HG02970 (cell line): ENCODE measurements at regions not wholly inside any gene's neighbourhood (a gene's known extent, or its start where the extent isn't known, plus 50 kb on each side); places are given as distances from the start of the nearest gene placed in this dataset.

Experiments
- ATAC-seq: cut with Tn5 transposase; IDR thresholded peaks from one replicate; pipeline ENCODE4 v1.9.1; 2021; ENCODE audit warnings: mild to moderate bottlenecking, moderate library complexity, moderate number of reproducible peaks; ENCODE audit not compliant: unreplicated experiment, low FRiP score

GRCh38 chr1:244252211-244252610 lies 199.5 kb downstream of the ADSS2 start:
- no peak for ATAC-seq

GRCh38 chr1:244254467-244254866 lies 197.2 kb downstream of the ADSS2 start:
- no peak for ATAC-seq

- ATAC-seq: no peak
These were observed 196.2 kb downstream of the ADSS2 start for GRCh38 chr1:244255426-244255965.

- ATAC-seq: no peak
These were observed 195.5 kb downstream of the ADSS2 start for GRCh38 chr1:244256086-244256676.

GRCh38 chr1:244264163-244264562 lies 187.5 kb downstream of the ADSS2 start:
- ATAC-seq: no peak

GRCh38 chr1:244265507-244265906 lies 186.2 kb downstream of the ADSS2 start:
- no peak for ATAC-seq

- ATAC-seq: no peak
These were observed 182.5 kb downstream of the ADSS2 start for GRCh38 chr1:244269169-244269568.

- ATAC-seq: no peak
These were observed 180.7 kb downstream of the ADSS2 start for GRCh38 chr1:244271004-244271403.

GRCh38 chr1:244271691-244272308 lies 179.9 kb downstream of the ADSS2 start:
- no peak for ATAC-seq

GRCh38 chr1:244272471-244273261 lies 179.0 kb downstream of the ADSS2 start:
- peak; percentile 69 for ATAC-seq

GRCh38 chr1:244273262-244273844 lies 178.4 kb downstream of the ADSS2 start:
- no peak for ATAC-seq

- no peak for ATAC-seq
These were observed 177.7 kb downstream of the ADSS2 start for GRCh38 chr1:244273845-244274619.

GRCh38 chr1:244276646-244277045 lies 175.1 kb downstream of the ADSS2 start:
- ATAC-seq: no peak

- ATAC-seq: no peak
These were observed 171.5 kb downstream of the ADSS2 start for GRCh38 chr1:244280201-244280600.

GRCh38 chr1:244280859-244281258 lies 170.8 kb downstream of the ADSS2 start:
- no peak for ATAC-seq

- no peak for ATAC-seq
These were observed 167.9 kb downstream of the ADSS2 start for GRCh38 chr1:244283772-244284171.

GRCh38 chr1:244284641-244285156 lies 167.0 kb downstream of the ADSS2 start:
- no peak for ATAC-seq

- ATAC-seq: no peak
These were observed 165.4 kb downstream of the ADSS2 start for GRCh38 chr1:244286341-244286740.

- no peak for ATAC-seq
These were observed 164.0 kb downstream of the ADSS2 start for GRCh38 chr1:244287726-244288125.

GRCh38 chr1:244288663-244289062 lies 163.0 kb downstream of the ADSS2 start:
- no peak for ATAC-seq
